ENCODE measurements at regions not wholly inside any gene's neighbourhood (a gene's known extent, or its start where the extent isn't known, plus 50 kb on each side); places are given as distances from the start of the nearest gene placed in this dataset.

- TF ChIP-seq POLR2A (IDR thresholded peaks at IDR 0.05) (no peak), POLR2AphosphoS5 (IDR thresholded peaks at IDR 0.05) (no peak)
Measured at GRCh38 chr15:69873807-69874206, 223.9 kb downstream of the TLE3 start.

Measured in gastroesophageal sphincter (tissue), 2 donors.